Epithelial cell of proximal tubule (primary cell): ENCODE measurements at regions not wholly inside any gene's neighbourhood (a gene's known extent, or its start where the extent isn't known, plus 50 kb on each side); places are given as distances from the start of the nearest gene placed in this dataset.

Experiments
- DNase-seq: peaks from one replicate; pipeline ENCODE4 v3.0.0-alpha.2; 2011; ENCODE audit warnings: low read depth
- H3K4me3 ChIP-seq: 2 replicates; pipeline ENCODE4 v1.5.1; 2011; ENCODE audit warnings: low read depth, mild to moderate bottlenecking, low read length
- CTCF ChIP-seq: conservative IDR thresholded peaks from 2 replicates; pipeline ENCODE4 v1.5.1; 2012; ENCODE audit warnings: low read depth, mild to moderate bottlenecking, low read length

DNA sequence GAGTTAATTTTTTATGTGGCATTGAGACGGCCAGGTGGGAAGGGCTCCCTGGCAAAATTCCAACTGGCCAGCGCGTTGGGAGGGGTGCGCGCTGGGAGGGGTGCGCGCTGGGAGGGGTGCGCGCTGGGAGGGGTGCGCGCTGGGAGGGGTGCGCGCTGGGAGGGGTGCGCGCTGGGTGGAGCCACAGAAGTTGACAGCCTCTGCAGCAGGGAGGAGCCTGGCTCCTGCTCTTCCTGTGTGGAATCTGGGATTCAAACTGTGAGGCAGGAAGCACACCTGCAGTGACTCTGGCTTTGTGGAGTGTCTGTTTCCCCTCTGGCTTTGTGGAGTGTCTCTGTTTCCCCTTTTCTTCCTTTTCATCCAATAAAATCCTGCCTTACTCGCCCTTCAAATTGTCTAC lies 147.9 kb upstream of the CBLN2 start:
- peak overlapping the region; percentile 28 for H3K4me3 ChIP-seq
- no peak for TF ChIP-seq CTCF
- no peak for DNase-seq

- H3K4me3 ChIP-seq, result no peak overlapping the region
- no peak for DNase-seq
- no peak for TF ChIP-seq CTCF
These were observed 143.6 kb upstream of the CBLN2 start for GRCh38 chr18:72687736-72688135.

GRCh38 chr18:72675394-72675793 lies 131.3 kb upstream of the CBLN2 start:
- no peak overlapping the region for H3K4me3 ChIP-seq
- no peak for TF ChIP-seq CTCF
- DNase-seq, result no peak

DNA sequence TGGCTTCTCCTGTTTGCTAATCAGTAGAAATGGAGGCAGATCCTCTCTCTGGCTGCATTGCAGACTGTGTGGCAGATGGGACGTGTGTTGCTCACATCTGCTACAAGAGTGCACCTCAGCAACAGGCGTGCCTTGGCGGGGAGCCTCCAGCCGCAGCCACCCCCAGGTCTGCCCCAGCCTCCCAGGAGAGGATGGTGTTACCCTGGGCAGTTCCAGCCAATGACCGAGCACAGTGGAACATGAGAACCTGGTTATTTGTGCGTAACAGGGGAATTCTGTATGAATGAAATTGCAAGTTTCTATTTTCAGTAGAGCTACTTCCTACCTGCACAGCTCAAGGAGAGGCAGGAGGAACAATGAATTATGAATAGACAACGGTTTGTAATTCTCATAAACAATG lies 130.6 kb upstream of the CBLN2 start:
- H3K4me3 ChIP-seq, result no peak overlapping the region
- DNase-seq, result no peak
- no peak for TF ChIP-seq CTCF

DNA sequence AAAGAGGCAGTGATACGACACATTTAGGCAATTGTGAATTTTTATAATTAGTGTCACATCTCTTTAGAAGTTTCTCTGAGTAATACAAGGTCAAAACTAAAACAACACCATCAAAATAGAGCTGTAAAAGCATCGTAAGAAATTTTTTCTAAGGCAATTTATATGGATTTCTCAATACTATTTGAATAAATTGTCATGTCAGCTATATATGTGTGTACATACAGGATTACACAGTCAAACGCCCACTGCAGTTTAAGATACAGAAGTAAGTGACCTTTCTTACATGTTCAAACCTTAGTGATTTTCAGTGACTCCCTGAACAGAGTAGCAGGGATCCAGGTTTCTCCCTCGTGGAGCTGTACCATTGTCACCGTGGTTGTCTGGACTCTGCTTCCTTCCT lies 129.1 kb upstream of the CBLN2 start:
- no peak for DNase-seq
- no peak overlapping the region for H3K4me3 ChIP-seq
- no peak for TF ChIP-seq CTCF

GRCh38 chr18:72672364-72673184 lies 128.4 kb upstream of the CBLN2 start:
- no peak overlapping the region for H3K4me3 ChIP-seq
- peak; percentile 77 for TF ChIP-seq CTCF
- no peak for DNase-seq

DNA sequence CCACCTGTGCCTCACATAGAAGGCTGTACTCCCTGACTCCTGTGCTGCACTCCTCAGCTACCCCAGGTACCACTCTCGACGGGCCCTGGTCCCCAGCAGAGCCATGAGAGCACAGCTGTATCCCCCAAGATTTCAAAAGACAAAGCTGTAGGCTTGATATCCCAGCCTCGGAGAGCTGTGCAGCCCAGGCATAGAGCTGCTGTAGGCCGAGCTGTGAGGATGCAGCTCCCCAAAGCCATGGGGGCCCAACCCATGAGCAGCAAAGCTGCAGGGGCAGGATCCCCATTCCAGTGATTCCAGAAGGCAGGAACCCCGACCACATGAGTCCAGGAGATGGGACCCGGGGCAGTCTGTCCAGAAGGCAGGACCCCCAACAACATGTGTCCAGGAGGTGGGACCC lies 123.8 kb upstream of the CBLN2 start:
- no peak for TF ChIP-seq CTCF
- no peak for DNase-seq
- H3K4me3 ChIP-seq, result no peak overlapping the region
